ENCODE measurements at regions not wholly inside any gene's neighbourhood (a gene's known extent, or its start where the extent isn't known, plus 50 kb on each side); places are given as distances from the start of the nearest gene placed in this dataset.

GRCh38 chr11:131190446-131190845 lies 180.0 kb upstream of the NTM start:
- Histone ChIP-seq H3K36me3 (ENCODE audit: control insufficient read depth, insufficient read depth, low read length) (no peaks in the 10 kb centered on the region), H3K4me3 (no peak overlapping the region), H3K79me2 (ENCODE audit: control insufficient read depth, insufficient read depth, low read length) (no peaks in the 10 kb centered on the region), H3K9me3 (replicated peaks; ENCODE audit: control insufficient read depth, insufficient read depth, low read depth, low read length) (no peaks in the 10 kb centered on the region), H2AFZ (ENCODE audit: low read depth, low read length) (no peak overlapping the region), H3K4me1 (replicated peaks in 1 of 2; ENCODE audit: control insufficient read depth in 2 of 2, insufficient read depth in 2 of 2, low read length in 2 of 2) (no peaks in the 10 kb centered on the region), H3K9ac (ENCODE audit: insufficient read depth in 1 of 2, low read depth in 2 of 2, low read length in 2 of 2) (no peak overlapping the region), H3K27me3 (ENCODE audit: control insufficient read depth in 2 of 2, insufficient read depth in 2 of 2, low read length in 2 of 2) (peaks cover 0 to 2% of the 10 kb centered on the region in 2 experiments; a peak in 1 of 5 replicates), H4K20me1 (replicated peaks; ENCODE audit: control insufficient read depth, insufficient read depth, low read length) (no peaks in the 10 kb centered on the region), H3K9me1 (ENCODE audit: control insufficient read depth, insufficient read depth, low read length) (no peaks in the 10 kb centered on the region), H3K27ac (ENCODE audit: extremely low read depth, low read depth, low read length) (no peak overlapping the region), H3K4me2 (ENCODE audit: insufficient read depth, low read length) (no peak overlapping the region)
- ATAC-seq (no peak), DNase-seq (ENCODE audit: extremely low read depth in 1 of 4, low spot score in 3 of 4) (no peak), FAIRE-seq (no peak)
- CTCF ChIA-PET (ENCODE audit: low intra/inter-chr PET ratio): no interaction called here
- intact Hi-C loops (cut with micrococcal nuclease) (no loop called here), in situ Hi-C loops (cut with MboI) (no loop called here)
- 0% methylated on average over 5 of the region's 5 CpGs for WGBS (ENCODE audit: insufficient coverage, low coverage, missing lambda C conversion rate)
- POLR2A ChIA-PET: no interaction called here
- TF ChIP-seq RUNX1 (IDR thresholded peaks at IDR 0.05; ENCODE audit: low read depth) (no peak), U2AF1 (optimal IDR thresholded peaks at IDR 0.05; ENCODE audit: low read depth, low read length) (no peak), NFXL1 (CRISPR knock-in tag; IDR thresholded peaks at IDR 0.05) (no peak)
- TF ChIP-seq, protein P1, sequence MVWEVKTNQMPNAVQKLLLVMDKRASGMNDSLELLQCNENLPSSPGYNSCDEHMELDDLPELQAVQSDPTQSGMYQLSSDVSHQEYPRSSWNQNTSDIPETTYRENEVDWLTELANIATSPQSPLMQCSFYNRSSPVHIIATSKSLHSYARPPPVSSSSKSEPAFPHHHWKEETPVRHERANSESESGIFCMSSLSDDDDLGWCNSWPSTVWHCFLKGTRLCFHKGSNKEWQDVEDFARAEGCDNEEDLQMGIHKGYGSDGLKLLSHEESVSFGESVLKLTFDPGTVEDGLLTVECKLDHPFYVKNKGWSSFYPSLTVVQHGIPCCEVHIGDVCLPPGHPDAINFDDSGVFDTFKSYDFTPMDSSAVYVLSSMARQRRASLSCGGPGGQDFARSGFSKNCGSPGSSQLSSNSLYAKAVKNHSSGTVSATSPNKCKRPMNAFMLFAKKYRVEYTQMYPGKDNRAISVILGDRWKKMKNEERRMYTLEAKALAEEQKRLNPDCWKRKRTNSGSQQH (CRISPR knock-in tag; IDR thresholded peaks at IDR 0.05): no peak
- no TSS peak for BruUV-seq (replicated peaks)

DNA sequence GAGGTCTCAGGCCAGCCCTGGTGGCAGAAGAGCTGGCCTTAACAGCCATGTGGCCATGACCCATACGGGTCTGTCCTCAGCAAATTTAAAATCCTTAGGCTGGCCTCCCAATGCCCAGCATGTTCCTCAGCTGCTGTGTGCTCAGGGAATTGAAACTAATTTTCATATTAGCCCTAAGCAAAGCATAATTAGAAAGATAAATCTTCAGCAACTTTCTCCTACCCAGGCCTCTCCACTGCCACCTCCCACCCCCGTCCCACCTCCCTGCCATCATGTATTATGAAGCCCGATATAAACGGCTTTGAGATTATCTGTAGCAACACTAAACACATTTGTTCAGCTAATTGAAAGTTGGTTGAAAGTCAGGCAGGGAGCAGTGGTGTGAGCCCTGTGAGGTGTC lies 178.8 kb upstream of the NTM start:
- Histone ChIP-seq H3K27ac (ENCODE audit: extremely low read depth, low read depth, low read length) (no peak overlapping the region), H3K36me3 (ENCODE audit: control insufficient read depth, insufficient read depth, low read length) (no peaks in the 10 kb centered on the region), H3K9me1 (ENCODE audit: control insufficient read depth, insufficient read depth, low read length) (no peaks in the 10 kb centered on the region), H3K79me2 (ENCODE audit: control insufficient read depth, insufficient read depth, low read length) (no peaks in the 10 kb centered on the region), H3K4me1 (replicated peaks in 1 of 2; ENCODE audit: control insufficient read depth in 2 of 2, insufficient read depth in 2 of 2, low read length in 2 of 2) (no peaks in the 10 kb centered on the region), H2AFZ (ENCODE audit: low read depth, low read length) (no peak overlapping the region), H3K9me3 (replicated peaks; ENCODE audit: control insufficient read depth, insufficient read depth, low read depth, low read length) (no peaks in the 10 kb centered on the region), H4K20me1 (replicated peaks; ENCODE audit: control insufficient read depth, insufficient read depth, low read length) (no peaks in the 10 kb centered on the region), H3K4me3 (no peak overlapping the region), H3K4me2 (ENCODE audit: insufficient read depth, low read length) (no peak overlapping the region), H3K27me3 (ENCODE audit: control insufficient read depth in 2 of 2, insufficient read depth in 2 of 2, low read length in 2 of 2) (peaks cover 0 to 2% of the 10 kb centered on the region in 2 experiments; a peak in 1 of 5 replicates), H3K9ac (ENCODE audit: insufficient read depth in 1 of 2, low read depth in 2 of 2, low read length in 2 of 2) (no peak overlapping the region)
- intact Hi-C loops (cut with micrococcal nuclease): no loop called here
- ATAC-seq (no peak), FAIRE-seq (no peak), DNase-seq (ENCODE audit: extremely low read depth in 1 of 4, low spot score in 3 of 4) (no peak)
- 0% methylated on average over 4 of the region's 4 CpGs for WGBS (ENCODE audit: insufficient coverage, low coverage, missing lambda C conversion rate)
- in situ Hi-C loops (cut with MboI): no loop called here
- CTCF ChIA-PET (ENCODE audit: low intra/inter-chr PET ratio): no interaction called here
- no TSS peak for BruUV-seq (replicated peaks)
- POLR2A ChIA-PET: no interaction called here
- TF ChIP-seq HDAC3 (IDR thresholded peaks at IDR 0.05; ENCODE audit: borderline replicate concordance, partially characterized antibody) (no peak), TAF9B (IDR thresholded peaks at IDR 0.05; ENCODE audit: partially characterized antibody) (no peak), SPI1 (IDR thresholded peaks at IDR 0.05; ENCODE audit: borderline replicate concordance, low read depth, low read length) (no peak), CC2D1A (IDR thresholded peaks at IDR 0.05) (no peak), NFIC (IDR thresholded peaks at IDR 0.05) (no peak), FOS (IDR thresholded peaks at IDR 0.05; ENCODE audit: extremely low read depth, insufficient read length) (no peak), ZNF263 (CRISPR knock-in tag; IDR thresholded peaks at IDR 0.05; ENCODE audit: borderline replicate concordance) (no peak), ZNF23 (CRISPR knock-in tag; IDR thresholded peaks at IDR 0.05) (no peak), ZZZ3 (IDR thresholded peaks at IDR 0.05) (no peak), ZFPM2 (CRISPR knock-in tag; IDR thresholded peaks at IDR 0.05) (no peak), IFI16 (CRISPR knock-in tag; IDR thresholded peaks at IDR 0.05) (no peak)
- TF ChIP-seq, protein P2, sequence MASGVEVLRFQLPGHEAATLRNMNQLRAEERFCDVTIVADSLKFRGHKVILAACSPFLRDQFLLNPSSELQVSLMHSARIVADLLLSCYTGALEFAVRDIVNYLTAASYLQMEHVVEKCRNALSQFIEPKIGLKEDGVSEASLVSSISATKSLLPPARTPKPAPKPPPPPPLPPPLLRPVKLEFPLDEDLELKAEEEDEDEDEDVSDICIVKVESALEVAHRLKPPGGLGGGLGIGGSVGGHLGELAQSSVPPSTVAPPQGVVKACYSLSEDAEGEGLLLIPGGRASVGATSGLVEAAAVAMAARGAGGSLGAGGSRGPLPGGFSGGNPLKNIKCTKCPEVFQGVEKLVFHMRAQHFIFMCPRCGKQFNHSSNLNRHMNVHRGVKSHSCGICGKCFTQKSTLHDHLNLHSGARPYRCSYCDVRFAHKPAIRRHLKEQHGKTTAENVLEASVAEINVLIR (CRISPR knock-in tag; IDR thresholded peaks at IDR 0.05): no peak

Data from K562 (cell line).